Amniotic epithelial cell (primary cell): ENCODE measurements at regions not wholly inside any gene's neighbourhood (a gene's known extent, or its start where the extent isn't known, plus 50 kb on each side); places are given as distances from the start of the nearest gene placed in this dataset.
"Not testable (repeated sequence)": the region's sequence is repeated elsewhere in the genome, so short reads cannot be mapped to it uniquely, and the experiment has no call there.

ENCODE experiments used
- DNase-seq: peaks from one replicate; pipeline ENCODE4 v3.0.0-alpha.2; 2010; ENCODE audit warnings: low read depth

DNA sequence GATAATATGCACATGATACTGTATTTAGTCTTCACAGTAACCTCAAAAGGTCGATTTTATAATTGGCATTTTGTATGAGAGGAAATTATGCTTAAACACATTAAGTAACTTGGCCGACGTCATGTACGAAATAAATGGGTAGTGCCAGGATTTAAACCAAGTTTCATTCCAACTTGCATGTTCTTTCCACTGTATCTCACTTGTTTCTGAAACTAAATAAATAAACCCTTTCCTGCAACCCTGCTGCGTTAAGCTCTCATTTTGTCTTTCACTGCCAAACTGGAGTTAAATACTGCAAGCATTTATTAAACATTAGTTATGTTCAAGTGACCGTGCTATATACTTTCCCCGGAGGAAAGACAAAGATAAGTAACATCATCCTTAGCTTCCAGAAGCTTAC, 293.9 kb upstream of the PRKD1 start:
- no peak for DNase-seq

DNA sequence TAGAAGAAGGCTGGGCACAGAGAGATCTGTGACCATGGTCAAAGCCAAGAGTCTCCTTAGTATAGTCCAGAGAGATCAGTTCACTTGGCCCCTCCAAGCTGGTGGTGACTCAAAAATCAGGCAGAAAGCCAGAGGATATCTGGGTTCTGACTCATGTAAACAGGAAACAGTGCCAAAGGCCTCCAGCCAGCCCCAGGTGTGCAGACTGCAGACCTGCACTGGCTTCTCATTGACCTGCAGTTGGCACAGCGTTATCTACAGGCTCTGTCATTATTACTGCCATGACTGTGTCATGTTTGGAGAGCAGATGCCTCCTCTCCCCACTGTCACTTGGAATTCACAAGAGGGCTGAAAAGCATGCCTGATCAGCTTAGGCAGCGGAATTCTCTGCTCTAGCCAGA, 295.7 kb upstream of the PRKD1 start:
- peak; percentile 91 for DNase-seq

DNA sequence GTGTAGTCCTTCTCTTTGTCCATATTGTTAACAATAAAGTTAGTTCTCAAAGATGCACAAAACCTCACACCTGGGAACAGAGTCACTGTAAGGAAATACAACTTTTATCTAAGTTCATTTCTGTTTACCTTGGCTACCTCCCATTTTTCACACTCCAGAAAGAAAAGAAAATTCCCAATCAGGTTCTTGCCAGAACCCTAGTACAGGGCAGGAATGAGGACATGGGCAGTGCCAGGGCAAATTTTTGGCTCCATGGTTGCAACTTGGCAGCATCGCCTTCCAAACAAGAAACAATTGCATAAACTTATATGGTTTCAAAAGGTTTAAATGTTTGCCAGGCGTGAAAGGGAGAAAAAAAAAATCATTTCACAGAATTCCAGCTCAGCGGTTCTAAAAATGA, 296.3 kb upstream of the PRKD1 start:
- DNase-seq, result no peak

DNA sequence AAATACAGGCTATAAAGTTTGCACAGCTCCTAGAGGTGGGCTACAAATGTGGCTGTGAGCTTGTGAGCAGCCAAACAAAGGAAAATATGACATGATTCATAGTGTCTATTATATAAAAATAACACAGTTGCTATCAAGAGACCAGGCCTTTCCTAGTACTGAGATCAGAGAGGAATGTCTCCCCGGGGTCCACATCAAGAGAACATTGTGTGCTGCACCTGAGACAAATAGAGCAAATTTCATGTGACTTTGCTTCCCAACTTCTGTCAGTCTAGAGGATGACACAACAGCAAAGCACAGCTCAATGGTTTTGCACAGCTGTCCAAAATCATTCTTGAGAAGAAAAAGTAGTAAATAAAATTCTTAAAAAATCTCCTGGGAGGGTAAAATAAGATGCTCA, 297.5 kb upstream of the PRKD1 start:
- no peak for DNase-seq

DNA sequence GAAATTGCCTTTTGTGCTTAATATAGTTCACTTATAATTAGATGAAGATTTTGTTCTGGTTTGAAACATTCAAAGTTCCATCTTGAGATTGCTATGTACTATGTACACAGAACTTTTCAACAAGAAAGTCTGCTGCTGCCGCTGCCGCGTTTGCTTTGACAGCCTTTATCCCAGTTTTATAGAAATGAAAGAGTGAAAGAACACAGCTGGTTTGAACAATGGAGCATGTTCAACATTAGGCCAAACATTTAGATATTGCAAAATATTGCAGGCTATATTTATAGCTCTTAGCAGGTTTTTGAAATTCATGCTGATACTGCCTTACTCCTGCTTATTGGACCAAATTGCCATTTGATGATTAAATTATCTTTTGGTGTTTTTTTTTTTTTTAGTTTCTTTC, 299.8 kb upstream of the PRKD1 start:
- DNase-seq, result peak; percentile 50

DNA sequence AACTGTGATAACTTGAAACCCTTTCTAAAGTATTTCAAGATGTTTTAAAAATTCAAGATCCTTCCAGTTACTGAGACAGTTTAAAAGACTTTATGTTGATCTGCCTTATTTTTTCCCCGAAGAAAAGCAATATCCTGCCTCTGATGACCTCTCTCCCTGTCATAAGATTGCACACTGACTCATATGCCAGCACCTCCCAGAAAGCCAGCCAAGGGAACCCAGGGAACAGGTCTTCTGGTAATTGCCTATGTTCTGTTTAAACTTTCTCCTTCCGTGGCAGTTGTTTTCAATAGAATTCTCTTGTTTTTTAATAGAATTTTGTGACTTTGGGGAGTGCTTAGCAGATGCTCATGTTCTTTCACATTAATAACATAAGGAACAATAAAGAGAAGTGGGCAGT, 300.2 kb upstream of the PRKD1 start:
- peak; percentile 67 for DNase-seq

DNA sequence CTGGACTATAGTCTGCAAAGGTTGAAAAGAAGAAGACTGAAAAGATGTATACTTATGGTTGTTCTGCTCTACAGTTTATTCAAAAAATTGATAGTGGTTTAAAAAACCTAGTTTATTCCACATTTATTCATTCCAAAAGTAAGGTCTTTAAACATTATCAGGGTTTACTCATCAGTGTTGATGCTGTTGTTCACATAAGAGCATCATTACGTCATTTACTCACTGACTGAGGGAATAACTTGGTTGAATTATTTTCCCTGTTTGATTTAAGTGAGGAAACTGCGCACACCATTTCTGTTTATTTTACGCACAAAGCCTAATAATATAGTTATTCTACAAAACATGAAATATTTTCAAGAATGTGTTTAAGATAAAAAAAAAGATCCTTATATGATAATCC, 303.1 kb upstream of the PRKD1 start:
- no peak for DNase-seq

DNA sequence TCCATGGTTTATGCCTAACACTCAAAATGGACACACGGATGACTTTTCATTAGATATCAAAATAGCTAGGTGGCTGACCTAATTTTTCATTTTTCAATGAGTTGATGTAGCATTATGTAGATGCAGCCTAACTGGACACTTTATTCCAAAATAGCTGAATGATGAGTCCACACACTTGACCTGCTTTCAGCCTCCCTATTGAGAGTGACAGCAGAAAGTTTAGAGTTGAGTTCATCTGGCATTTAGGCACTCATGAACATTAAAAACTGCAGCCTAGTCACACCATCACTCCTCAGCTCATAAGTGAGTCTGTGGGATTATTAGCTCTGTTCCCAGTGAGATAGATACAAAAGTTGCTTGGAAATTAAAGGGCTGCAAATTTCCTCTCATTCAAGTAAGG, 307.3 kb upstream of the PRKD1 start:
- DNase-seq, result no peak

DNA sequence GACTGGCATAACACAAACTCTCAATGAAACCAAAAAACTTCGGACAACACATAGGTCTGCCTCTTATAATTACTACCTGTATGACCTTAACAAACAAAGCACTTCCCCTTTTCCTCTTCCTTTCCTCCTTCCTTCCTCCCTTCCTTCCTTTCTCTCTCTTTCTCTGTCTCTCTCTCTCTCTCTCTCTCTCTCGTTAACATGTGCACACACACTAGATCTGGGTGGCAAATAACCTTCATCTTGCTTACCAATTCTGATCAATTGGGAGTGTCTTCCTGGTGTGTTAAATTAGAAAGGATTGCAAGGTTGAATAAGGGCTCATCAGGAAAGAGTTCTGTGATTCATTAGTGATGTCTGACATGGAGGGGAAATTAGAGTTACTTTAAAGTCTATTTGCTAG, 307.8 kb upstream of the PRKD1 start:
- DNase-seq, result no peak

DNA sequence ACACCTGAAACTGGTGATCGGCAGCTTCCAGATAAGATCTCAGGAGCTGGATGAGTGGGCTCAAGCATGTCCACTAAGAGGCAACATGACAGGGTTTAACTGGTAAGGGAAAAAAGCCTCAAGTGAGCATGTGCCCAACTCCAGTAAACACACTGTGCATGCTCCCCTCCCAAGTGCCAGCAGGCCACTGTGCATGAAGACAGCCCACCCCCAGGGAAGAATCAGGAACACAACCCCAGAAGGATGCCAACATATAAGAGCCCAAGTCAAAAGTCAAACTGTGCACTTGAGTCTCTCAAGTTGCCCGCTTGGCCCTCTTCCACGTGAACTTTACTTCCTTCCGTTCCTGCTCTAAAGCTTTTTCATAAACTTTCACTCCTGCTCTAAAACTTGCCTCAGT, 311.3 kb upstream of the PRKD1 start:
- no peak for DNase-seq

DNA sequence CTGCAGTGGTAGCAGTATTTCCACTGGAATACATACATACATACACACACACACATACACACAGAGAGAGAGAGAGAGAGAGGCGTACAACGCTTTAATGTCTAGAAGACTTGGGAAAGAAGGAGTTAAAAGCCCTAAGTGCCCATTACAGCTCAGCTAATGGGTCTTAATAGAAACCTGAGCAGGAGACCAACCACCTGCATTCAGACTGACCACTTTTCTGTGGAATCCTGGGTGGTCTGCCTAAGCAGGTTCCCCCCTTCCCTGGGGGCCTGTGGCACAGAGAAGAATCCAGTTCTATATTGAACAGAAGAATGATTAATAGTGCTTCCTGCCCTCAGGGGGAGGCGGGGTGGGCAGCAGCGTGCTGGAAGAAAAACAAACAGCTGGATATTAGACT, 312.4 kb upstream of the PRKD1 start:
- DNase-seq, result no peak

DNA sequence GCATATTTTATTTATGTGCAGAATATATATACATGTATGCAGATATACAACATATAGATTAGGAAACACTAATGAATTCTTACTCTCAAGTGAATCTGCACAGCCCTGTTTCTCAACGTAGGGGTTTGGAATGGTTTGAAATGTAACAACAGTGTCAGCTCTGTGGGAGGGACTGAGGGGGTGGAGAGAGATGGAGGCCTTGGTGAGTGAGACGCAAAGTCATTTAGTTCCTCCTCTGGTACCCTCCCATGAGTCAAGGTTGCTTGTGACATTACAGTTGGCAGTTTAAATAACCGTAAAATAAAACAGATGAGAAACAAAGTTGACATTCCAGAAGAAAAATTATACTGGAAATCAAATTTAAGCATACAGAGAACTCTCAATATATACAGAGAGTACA, 313.0 kb upstream of the PRKD1 start:
- no peak for DNase-seq

DNA sequence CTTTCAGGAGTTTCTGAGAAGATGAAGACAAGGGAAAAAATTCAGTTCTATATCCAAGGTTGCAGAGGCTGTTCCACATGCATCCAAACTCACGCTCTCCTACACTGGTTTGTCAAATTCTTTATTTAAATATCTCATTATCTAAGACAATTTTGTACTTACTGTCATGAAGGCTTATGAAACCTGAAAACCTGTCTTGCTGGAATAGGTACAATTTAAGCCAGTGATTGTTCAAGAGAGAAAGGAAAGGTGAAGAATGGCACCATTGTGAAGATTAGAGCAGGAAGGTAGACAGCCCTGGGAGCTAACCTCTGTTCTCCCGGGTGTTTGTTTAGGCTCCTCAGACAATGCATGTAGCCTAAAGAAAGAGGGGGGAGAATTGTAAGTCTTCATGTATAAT, 315.1 kb upstream of the PRKD1 start:
- no peak for DNase-seq

DNA sequence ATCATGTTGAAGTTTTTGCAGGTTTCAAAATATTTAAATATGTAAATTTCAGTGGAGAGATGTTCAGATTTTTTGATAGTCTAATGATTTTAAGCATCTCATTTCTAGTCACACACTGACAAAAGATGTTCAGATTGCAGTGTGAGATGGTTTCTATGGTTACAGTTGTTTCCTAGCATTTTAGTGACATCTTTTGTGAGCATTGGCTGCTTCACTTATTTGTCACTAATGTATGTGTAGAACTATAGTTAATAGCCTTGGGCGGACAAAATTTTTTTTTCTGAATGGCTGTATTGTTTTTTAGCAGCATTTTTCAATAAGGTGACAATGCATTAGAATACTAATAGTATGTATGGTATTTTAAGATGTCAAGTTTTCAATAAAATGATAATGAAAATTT, 315.6 kb upstream of the PRKD1 start:
- DNase-seq, result no peak

DNA sequence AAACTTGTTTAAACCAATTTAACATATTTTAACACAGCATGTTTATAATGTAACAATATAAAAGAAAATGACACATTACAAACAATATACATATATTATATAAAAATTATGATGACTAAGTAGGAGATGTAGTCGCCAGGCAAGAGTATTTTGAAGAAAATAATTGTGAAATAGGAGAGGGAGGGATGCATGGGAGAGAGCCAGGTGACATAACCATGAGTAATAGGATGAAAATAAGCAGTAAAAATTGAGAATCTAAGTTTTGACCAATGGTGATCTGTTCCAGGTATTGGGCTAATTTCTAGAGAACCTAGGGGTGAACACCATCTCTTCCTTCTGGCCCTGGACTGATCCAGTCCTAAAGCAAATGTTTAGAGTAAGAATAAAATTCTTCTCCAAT, 315.2 kb upstream of the G2E3 start:
- DNase-seq, result peak; percentile 80

DNA sequence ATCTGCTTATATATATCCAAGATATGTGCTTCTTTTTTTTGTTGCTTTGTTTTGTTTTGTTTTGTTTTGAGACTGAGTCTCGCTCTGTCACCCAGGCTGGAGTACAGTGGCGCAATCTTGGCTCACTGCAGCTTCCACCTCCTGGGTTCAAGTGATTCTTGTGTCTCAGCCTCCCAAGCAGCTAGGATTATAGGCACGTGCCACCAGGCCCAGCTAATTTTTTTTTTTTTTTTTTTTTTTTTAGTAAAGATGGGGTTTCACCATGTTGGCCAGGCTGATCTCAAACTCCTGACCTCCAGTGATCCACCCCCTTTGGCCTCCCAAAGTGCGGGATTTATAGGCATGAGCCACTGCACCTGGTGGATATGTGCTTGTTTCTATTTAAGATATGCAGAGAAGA, 314.6 kb upstream of the G2E3 start:
- DNase-seq, result not testable (repeated sequence)

DNA sequence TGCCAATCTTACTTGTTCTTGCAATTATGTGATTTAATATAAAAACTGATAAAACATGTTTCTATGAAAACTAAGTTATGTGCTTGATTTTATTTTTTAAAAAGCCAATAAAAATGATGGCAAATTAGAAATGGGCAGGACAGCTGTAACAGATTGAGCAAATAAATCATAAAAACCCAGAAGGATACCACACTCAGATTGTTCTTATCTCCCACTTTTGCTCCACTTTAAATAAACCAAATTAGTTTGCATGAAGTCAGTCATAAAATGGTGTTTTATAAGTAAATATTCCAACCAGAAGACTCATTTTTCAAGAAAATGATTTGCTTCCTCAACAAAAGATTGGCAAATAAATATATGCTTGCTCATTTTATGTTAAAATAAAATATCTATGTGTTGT, 307.9 kb upstream of the G2E3 start:
- DNase-seq, result no peak

DNA sequence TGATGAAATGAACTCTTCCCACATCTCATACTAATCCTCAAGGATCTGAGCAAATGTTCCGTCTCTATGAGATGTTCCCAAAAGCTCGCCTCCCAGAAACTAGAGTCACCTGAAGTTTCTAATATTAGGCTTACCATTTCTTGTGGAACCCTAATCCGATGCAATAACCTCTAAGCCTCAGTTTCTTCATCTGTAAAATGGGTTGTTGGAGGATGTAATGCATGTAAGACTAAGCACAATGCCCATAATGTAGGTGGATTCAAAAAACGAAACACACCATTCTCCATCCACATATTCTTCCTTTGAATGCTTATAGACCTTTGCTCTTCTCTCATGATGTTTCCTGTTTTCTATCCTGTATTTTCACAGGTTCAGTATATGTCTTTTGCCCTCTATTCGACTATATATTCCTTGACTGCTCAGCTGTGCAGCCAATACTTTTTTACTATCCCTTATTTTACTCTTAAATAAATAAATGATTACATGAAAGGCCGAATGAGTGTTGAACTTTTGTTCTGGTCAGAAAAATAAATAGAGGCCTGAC, 307.3 kb upstream of the G2E3 start:
- DNase-seq, result no peak

DNA sequence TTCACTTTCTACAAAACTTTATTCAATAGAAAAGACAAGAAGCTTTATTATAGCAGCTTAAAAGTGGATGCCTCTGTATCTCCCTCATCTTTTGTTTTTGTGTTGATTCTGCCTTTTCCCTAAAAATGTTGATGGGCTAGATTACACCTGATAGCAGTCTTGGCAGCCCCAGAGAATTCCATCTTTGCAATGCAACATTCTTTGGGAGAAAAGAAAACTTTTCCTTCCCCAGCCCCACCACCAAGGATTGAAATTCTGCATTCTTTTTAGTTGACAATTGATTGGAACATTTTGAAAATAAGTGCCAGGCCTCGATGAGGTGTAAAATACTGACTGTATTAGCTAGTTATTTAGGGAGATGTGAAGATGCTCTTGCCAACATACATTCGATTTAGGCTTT, 306.8 kb upstream of the G2E3 start:
- DNase-seq, result no peak

DNA sequence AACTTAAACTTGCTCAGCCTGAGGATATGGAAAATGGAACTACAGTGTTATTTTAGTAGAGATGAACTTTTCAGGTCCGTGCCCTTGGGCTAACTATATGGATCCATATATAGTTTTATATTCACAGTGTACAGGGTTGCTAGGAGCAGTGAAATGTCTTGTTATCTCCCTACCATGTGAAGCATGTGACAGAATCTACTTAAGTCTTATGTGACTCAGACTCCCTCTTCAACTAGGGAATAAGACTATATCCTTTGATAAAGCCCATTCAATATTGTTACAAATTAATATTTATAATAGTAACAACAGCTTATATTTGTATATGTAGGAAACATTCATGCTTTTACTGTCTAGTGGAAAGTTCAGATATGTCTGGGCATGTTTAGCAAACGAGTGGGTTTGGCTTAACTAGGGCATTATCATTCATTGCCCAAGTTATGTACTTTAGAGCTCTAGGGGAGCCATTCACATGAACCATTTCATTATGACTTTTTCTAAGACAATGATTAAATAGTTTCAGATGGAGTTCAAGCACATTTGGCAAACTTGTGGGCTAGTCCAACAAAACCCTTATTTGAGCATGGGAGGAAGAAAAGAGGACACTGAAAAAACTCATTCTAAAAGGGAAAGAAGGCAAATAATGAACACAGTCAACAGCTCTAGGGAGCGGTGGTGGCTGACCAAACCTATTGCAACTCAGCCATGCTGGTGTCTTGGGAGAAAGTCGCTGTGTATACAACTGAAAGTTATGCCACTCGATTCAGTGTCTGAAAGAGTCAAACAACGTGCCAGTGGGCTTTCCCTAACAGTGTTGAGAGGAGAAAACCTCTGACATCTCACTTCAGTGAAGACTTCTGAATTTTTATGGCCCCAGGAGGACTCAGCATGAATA, 305.9 kb upstream of the G2E3 start:
- DNase-seq, result peak; percentile 20

DNA sequence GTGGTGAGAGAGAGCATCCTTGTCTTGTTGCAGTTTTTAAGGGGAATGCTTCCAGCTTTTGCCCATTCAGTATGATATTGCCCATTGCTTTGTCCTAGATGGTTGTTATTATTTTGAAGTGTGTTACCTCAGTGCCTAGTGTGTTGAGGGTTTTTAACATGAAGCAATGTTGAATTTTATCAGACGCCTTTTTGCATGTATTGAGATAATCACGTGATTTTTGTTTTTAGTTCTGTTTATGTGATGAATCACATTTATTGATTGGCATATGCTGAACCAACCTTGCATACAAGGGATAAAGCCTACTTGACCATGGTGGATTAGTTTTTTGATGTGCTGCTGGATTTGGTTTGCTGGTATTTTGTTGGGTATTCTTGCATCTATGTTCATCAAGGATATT, 302.3 kb upstream of the G2E3 start:
- DNase-seq, result no peak

DNA sequence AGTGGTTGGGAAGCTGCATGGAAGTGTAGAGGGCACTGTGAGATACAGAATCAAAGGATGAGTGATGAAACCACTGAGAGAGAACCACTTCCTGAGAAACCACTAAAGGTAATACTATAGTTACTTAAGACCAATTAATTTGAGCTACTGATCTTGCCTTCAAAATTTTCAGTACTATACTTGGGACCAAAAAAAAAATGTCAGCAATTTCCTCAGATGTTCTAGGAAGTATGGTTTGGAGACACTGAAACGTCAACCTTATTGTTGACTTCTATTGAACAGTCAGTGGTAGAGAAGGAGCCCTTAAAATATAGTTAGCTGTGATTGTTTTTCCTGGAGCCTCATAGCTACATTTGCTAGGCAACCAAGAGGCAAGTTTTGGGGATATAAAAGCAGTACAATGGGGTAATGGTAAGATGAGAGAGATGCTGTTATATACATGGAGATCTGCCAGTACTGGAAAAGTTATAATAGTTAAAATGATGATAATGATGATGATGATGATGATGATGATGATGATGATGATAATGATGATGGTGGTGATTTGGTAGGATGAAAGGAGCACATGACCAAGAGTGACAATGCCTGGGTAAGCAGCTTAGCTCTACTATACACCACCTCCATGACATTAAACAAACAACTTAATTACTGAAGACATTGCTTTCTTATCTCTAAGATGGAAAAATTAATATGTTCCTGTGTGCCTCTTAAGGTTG, 300.9 kb upstream of the G2E3 start:
- no peak for DNase-seq

DNA sequence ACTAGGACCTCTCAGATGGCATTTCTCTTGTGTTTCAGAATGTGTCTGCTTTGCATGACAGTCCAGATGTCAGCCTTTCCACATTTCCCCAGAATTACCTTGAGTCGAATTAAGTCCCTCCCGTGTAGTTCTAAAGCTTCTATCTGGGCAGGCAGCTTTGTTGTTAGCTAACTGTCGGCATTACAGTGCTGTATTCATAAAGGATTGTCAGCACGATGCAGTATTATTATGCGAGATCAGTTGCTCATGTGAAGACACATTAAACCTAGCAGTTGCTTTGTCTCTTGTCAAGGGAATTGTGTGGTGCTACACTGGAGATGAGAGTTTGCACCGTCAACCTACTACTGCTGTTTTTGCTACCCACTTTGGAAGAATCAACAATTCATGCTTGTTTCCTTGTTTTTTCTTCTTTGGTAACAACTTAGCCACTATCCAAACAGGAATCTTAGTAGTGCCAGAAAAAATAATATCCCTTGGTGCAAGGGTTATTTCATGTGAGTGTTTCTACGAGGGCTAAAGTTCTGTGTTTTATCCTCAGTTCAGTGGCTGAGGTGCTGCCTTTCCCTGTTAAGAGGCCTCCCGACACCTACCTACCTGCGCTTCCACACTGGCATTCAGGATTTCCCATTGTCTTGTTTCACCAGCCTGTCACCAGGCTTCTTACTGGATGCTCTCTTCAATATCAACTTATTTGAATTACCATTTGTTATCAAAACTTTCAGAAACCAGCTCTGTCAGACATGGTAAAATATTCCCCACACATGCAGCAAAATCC, 297.9 kb upstream of the G2E3 start:
- DNase-seq, result no peak
